Astrocyte (in vitro differentiated cells and primary cell): ENCODE measurements at regions not wholly inside any gene's neighbourhood (a gene's known extent, or its start where the extent isn't known, plus 50 kb on each side); places are given as distances from the start of the nearest gene placed in this dataset.

Source experiments
- EZH2 ChIP-seq: IDR thresholded peaks from 2 replicates; pipeline ENCODE4 v1.6.1; 2012; ENCODE audit warnings: mild to moderate bottlenecking, low read length, inconsistent platforms; ENCODE audit not compliant: insufficient read depth
- TF ChIP-seq, protein P1 (sequence below): IDR thresholded peaks from 2 replicates; pipeline ENCODE4 v1.5.1; 2011; ENCODE audit warnings: low read depth, mild to moderate bottlenecking, inconsistent platforms, low read length, moderate library complexity; ENCODE audit not compliant: insufficient read depth

DNA sequence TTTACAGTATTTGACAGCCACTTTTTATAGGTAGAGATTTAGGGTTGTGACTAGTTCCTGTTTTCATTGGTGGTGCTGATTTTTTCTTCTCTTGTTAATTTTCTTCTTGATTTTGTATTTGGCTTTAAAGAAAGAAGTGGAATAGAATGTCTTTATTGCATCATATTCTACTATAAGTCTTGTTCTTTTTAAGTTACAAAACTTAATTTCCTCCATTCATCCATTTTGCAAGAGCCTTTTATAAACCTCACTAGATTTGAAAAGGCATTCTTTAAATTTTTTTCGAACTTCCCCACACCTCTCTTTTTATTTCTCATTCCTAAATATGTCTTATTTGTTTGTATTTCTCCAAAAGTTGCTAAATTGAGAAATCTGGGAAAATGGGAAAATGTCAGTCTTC is 1368.6 kb upstream of the ADGRL4 start:
- TF ChIP-seq, protein P1, sequence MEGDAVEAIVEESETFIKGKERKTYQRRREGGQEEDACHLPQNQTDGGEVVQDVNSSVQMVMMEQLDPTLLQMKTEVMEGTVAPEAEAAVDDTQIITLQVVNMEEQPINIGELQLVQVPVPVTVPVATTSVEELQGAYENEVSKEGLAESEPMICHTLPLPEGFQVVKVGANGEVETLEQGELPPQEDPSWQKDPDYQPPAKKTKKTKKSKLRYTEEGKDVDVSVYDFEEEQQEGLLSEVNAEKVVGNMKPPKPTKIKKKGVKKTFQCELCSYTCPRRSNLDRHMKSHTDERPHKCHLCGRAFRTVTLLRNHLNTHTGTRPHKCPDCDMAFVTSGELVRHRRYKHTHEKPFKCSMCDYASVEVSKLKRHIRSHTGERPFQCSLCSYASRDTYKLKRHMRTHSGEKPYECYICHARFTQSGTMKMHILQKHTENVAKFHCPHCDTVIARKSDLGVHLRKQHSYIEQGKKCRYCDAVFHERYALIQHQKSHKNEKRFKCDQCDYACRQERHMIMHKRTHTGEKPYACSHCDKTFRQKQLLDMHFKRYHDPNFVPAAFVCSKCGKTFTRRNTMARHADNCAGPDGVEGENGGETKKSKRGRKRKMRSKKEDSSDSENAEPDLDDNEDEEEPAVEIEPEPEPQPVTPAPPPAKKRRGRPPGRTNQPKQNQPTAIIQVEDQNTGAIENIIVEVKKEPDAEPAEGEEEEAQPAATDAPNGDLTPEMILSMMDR = no peak
- TF ChIP-seq EZH2 = no peak
